ENCODE measurements at regions not wholly inside any gene's neighbourhood (a gene's known extent, or its start where the extent isn't known, plus 50 kb on each side); places are given as distances from the start of the nearest gene placed in this dataset.
"Not testable (repeated sequence)": the region's sequence is repeated elsewhere in the genome, so short reads cannot be mapped to it uniquely, and the experiment has no call there.

GRCh38 chr1:105631153-105631744, 1425.2 kb upstream of the PRMT6 start:
- not testable (repeated sequence) for H3K27ac ChIP-seq; DNase-seq (ENCODE audit: low read depth, low spot score)

DNA sequence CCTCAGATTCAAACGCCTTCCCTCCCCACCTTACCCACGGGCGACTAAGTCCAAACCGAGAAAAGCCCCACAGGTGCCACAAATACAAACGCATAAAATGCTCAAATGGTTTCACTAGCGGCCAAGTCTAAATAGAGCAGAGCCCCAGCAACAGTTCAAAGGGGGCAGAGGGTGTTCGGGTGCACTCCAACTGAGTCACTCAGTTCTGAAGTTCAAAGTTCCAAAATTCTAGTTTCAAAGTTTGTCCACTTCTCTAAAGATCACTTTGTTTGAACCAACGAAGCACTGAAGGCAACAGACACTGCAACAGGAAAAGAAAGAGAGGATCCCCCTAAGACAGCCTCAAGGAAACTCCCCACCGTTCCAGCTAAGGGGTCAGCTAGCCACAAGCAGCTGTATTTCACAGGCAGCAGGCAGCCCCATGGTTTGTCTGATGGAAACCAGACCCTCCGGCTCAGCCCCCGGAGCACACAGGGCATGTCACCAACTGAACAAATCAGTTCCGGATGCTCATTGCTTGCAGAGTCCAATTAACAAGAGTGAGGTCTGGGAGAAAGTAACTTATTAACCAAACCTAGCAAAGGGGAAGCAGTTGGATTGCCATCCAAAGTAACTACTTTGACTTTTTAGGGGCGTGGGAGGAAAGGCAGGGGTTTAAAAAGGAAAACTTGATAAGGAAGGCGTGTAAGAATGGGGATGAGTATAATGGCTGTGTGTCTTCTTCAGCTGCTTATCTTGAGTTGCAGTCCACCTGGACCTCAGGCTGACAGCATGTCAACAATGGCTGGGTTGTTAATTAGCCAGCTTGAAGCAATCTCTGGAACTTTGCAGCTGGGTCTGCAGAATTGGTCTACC, 1423.9 kb upstream of the PRMT6 start:
- no peak overlapping the region for H3K27ac ChIP-seq
- no peak for DNase-seq (ENCODE audit: low read depth, low spot score)

DNA sequence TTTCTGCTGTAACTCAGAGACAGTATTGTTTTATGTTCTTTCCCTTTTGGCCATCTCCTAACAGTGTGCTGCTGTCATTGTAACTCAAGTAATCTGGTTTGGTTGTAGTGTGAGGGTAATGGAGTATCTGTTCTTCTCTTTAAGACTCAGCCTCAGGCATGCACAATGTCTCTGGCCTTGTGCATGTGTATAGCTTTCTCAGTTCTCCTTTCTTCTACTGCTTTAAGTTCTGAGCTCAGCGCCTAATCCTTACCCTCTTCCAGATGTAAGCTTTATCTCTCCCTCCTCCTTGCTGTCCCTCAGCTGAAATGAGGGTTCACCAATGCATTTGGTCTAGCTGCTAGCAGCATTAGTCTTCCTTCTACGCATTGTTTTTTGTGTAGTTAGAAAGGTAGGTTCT, 1420.4 kb upstream of the PRMT6 start:
- no peak for DNase-seq (ENCODE audit: low read depth, low spot score)
- no peak overlapping the region for H3K27ac ChIP-seq

DNA sequence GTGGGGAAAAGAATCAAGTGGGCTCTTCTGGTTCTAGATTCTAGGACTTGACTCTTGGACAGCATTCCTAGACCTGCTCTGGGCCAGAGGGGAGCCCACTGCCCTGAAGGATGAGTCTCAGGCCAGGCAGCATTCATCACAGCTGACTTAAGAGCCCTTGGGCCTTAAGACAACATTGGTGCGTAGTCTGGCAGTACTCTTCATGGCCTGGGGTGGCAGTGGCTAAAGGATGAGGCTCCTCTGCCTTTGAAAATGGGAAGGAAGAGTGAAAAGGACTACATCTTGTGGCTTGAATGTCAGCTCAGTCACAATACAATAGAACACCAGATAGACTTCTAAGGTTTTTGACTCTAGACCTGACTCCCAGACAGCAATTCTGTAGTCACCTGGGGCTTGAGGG, 1415.1 kb upstream of the PRMT6 start:
- no peak for DNase-seq (ENCODE audit: low read depth, low spot score)
- H3K27ac ChIP-seq = no peak overlapping the region

DNA sequence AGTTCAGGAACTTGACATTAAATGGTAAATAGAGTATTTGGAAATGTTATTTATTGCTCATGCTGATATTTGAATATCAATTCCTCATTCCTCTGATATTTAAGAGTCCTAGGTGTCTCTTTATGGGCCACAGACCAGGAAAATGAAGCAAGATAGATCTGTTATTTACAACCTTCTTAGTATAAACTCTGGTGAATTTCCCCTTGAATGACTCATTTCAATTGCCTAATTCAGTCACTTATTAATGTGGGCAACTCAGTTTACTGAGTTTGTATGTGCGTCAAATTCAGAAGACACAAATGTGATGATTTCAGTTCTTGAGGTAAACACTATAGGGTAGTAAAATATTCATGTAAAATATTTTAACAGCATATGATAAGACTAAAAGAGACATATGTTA, 1404.4 kb upstream of the PRMT6 start:
- no peak overlapping the region for H3K27ac ChIP-seq
- DNase-seq (ENCODE audit: low read depth, low spot score) = no peak

GRCh38 chr1:105655032-105655431, 1401.4 kb upstream of the PRMT6 start:
- no peak for DNase-seq (ENCODE audit: low read depth, low spot score)
- H3K27ac ChIP-seq = no peak overlapping the region

DNA sequence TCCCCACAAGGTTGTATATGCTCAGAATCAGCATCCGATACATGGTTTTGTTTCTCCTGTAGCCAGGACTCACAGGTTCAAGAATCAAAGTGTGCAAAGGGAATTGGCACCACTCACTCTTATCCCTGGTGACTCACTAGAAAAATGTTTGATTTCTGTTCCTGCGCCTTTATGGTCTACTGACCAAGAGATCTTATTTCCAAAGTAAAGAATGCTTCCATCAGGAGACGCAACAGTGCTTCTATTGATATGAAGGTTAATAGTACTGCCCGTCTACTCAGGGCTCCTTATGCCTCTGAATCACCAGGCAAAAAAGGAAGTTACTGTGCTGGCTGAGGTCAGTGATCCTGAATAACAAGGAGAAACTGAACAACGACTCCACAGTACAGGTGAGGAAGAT, 1392.0 kb upstream of the PRMT6 start:
- H3K27ac ChIP-seq = no peak overlapping the region
- DNase-seq (ENCODE audit: low read depth, low spot score) = no peak

DNA sequence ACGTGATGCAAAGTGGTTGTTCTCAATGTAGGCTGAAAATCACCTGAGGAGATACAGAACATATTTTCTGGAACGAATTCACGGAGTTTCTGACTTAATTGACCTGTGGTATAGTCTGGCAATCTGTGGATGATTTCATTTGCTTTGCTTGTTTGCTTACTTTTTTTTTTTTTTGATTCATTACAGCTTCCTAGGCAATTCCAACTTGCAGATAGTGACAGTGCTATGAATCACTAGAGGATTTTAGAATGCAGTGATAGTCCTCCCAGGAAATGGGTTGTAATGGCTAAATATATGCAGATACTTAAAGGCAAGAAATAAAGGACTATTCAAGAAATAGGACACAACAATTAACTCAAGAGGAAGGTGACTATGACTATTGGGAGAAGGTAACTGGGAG, 1378.1 kb upstream of the PRMT6 start:
- DNase-seq (ENCODE audit: low read depth, low spot score) = no peak
- H3K27ac ChIP-seq = no peak overlapping the region

GRCh38 chr1:105684714-105685113, 1371.8 kb upstream of the PRMT6 start:
- H3K27ac ChIP-seq = no peak overlapping the region
- DNase-seq (ENCODE audit: low read depth, low spot score) = no peak

GRCh38 chr1:105686026-105686425, 1370.4 kb upstream of the PRMT6 start:
- no peak overlapping the region for H3K27ac ChIP-seq
- DNase-seq (ENCODE audit: low read depth, low spot score) = no peak

- H3K27ac ChIP-seq = no peak overlapping the region
- no peak for DNase-seq (ENCODE audit: low read depth, low spot score)
Measured at GRCh38 chr1:105686874-105687690, 1369.4 kb upstream of the PRMT6 start.

GRCh38 chr1:105700723-105701122, 1355.8 kb upstream of the PRMT6 start:
- DNase-seq (ENCODE audit: low read depth, low spot score) = no peak
- H3K27ac ChIP-seq = no peak overlapping the region

DNA sequence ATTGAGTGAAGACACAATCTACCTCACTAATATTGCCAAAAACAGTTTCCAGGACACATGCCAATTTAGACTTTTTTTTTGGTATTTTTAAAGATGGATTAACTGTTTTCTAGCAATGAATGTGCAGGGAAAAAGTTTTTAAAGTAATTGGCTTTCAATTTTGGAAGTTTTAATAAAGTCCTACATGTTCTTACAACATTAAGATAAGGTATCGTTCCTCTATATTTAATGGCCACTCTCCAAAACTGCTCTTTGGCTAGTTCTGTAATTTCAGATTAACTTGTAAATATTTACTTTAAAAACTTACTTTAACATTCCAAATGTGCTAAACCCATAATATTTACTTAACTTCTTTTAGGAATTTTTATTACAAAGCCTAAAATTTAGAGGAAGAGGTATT, 1332.2 kb upstream of the PRMT6 start:
- no peak for DNase-seq (ENCODE audit: low read depth, low spot score)
- H3K27ac ChIP-seq = no peak overlapping the region

DNA sequence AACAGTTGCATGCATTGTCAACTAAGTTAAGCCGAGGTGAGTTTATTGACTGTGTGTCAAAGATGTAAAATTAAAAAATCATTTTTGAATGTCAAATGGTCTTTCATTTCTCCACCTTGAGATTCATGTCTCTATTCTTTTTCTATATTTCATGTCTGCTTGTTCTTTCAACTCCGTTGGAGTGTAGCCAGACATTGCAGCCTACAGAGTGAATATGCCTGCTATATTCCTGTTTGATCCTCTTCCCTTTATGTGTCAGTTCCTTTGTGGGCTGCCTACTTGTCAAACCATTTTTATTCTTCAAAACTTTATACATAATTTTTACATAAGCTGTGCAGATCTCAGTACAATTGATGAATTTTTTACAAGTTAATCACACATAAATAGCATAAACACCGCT, 1325.8 kb upstream of the PRMT6 start:
- no peak overlapping the region for H3K27ac ChIP-seq
- DNase-seq (ENCODE audit: low read depth, low spot score) = no peak

- no peak for DNase-seq (ENCODE audit: low read depth, low spot score)
Measured at GRCh38 chr1:105736349-105736748, 1320.1 kb upstream of the PRMT6 start.

GRCh38 chr1:105779727-105780126, 1276.7 kb upstream of the PRMT6 start:
- no peak overlapping the region for H3K27ac ChIP-seq
- DNase-seq (ENCODE audit: low read depth, low spot score) = no peak

More at GRCh38 chr1:105736349-105736748, 1320.1 kb upstream of the PRMT6 start:
- no peak overlapping the region for H3K27ac ChIP-seq

DNA sequence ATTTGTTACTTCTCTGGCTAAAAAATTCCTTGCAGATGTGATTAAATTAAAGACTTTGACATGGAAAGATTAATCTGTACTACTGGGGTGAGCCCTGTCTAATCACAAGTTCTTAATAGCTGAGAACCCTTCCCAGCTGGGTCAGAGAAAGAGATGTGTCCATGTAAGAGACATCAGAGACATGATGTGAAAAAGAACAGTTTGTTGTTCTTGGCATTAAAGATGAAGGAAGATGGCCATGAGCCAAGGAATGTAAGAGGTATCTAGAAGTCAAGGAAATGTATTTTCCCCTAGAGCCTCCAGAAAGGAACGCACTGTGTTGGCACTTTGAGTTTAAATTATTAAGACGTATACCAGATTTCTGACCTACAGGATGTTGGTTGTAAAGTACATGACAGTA, 1271.5 kb upstream of the PRMT6 start:
- no peak overlapping the region for H3K27ac ChIP-seq
- no peak for DNase-seq (ENCODE audit: low read depth, low spot score)

GRCh38 chr1:105793536-105794146, 1262.8 kb upstream of the PRMT6 start:
- DNase-seq (ENCODE audit: low read depth, low spot score) = no peak

GRCh38 chr1:105795741-105796140, 1260.7 kb upstream of the PRMT6 start:
- DNase-seq (ENCODE audit: low read depth, low spot score) = no peak
- H3K27ac ChIP-seq = no peak overlapping the region

More at GRCh38 chr1:105793536-105794146, 1262.8 kb upstream of the PRMT6 start:
- no peak overlapping the region for H3K27ac ChIP-seq

GRCh38 chr1:105830571-105831146, 1225.8 kb upstream of the PRMT6 start:
- DNase-seq (ENCODE audit: low read depth, low spot score) = no peak

More at GRCh38 chr1:105830571-105831146, 1225.8 kb upstream of the PRMT6 start:
- H3K27ac ChIP-seq = no peak overlapping the region

All from epithelial cell of prostate (primary cell).